ENCODE measurements at regions not wholly inside any gene's neighbourhood (a gene's known extent, or its start where the extent isn't known, plus 50 kb on each side); places are given as distances from the start of the nearest gene placed in this dataset.

DNA sequence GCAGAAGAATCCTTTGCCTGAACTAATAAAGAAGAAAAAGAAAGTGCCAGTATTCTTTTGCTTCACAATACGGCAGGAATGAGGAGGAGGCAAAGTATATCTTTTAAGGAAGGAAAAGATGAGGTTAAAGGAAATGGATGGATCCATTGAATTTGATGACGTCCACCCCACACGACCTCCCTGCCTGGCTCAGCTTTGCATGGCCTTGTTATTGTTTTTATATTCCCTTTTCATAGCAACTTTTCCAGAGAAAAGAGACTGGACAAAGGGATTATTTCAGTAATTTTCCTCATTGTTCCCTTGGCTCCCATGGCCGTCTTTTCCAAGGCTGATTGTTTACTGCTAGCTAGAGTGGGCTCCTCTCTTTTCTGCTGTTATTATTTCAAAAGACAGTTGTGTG lies 123.2 kb upstream of the SEL1L start (continued):
- TF ChIP-seq, protein P1, sequence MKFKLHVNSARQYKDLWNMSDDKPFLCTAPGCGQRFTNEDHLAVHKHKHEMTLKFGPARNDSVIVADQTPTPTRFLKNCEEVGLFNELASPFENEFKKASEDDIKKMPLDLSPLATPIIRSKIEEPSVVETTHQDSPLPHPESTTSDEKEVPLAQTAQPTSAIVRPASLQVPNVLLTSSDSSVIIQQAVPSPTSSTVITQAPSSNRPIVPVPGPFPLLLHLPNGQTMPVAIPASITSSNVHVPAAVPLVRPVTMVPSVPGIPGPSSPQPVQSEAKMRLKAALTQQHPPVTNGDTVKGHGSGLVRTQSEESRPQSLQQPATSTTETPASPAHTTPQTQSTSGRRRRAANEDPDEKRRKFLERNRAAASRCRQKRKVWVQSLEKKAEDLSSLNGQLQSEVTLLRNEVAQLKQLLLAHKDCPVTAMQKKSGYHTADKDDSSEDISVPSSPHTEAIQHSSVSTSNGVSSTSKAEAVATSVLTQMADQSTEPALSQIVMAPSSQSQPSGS (tag by site-specific recombination; IDR thresholded peaks at IDR 0.05; ENCODE audit: low read depth) = no peak
- TF ChIP-seq ZNF211 (tag by site-specific recombination; IDR thresholded peaks at IDR 0.05; ENCODE audit: low read depth) (no peak), ZBTB7A (tag by site-specific recombination; IDR thresholded peaks at IDR 0.05; ENCODE audit: low read depth) (no peak), ZNF600 (tag by site-specific recombination; IDR thresholded peaks at IDR 0.05) (no peak)

DNA sequence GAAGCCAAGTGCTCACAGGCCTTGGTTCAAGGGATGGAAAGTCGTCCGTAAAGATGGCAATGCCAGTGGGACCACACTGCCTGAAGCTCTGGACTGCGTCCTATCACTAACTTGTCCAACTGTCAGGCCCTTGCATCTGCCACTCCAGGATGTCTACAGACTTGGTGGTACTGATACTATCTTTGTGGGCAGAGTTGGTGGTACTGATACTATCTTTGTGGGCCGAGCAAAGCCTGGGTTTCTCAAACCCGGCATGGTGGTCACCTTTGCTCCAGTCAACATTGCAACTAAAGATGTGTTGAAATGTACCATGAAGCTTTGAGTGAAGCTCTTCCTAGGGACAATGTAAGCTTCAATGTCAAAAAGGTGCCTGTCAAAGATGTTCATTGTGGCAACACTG lies 128.4 kb upstream of the SEL1L start:
- POLR2A ChIA-PET = no interaction called here
- Histone ChIP-seq H3K36me3 (ENCODE audit: control insufficient read depth in 2 of 2, insufficient read depth in 1 of 2, low read length in 2 of 2) (no peaks in the 10 kb centered on the region), H3K4me3 (ENCODE audit: low read depth, low read length) (no peak overlapping the region), H3K9me3 (ENCODE audit: control insufficient read depth, insufficient read depth, low read depth, low read length) (no peaks in the 10 kb centered on the region), H3K27ac (ENCODE audit: extremely low read depth, low read depth, low read length) (no peak overlapping the region), H3K4me1 (ENCODE audit: control insufficient read depth, insufficient read depth, low read length) (no peaks in the 10 kb centered on the region)
- TF ChIP-seq, protein P2, sequence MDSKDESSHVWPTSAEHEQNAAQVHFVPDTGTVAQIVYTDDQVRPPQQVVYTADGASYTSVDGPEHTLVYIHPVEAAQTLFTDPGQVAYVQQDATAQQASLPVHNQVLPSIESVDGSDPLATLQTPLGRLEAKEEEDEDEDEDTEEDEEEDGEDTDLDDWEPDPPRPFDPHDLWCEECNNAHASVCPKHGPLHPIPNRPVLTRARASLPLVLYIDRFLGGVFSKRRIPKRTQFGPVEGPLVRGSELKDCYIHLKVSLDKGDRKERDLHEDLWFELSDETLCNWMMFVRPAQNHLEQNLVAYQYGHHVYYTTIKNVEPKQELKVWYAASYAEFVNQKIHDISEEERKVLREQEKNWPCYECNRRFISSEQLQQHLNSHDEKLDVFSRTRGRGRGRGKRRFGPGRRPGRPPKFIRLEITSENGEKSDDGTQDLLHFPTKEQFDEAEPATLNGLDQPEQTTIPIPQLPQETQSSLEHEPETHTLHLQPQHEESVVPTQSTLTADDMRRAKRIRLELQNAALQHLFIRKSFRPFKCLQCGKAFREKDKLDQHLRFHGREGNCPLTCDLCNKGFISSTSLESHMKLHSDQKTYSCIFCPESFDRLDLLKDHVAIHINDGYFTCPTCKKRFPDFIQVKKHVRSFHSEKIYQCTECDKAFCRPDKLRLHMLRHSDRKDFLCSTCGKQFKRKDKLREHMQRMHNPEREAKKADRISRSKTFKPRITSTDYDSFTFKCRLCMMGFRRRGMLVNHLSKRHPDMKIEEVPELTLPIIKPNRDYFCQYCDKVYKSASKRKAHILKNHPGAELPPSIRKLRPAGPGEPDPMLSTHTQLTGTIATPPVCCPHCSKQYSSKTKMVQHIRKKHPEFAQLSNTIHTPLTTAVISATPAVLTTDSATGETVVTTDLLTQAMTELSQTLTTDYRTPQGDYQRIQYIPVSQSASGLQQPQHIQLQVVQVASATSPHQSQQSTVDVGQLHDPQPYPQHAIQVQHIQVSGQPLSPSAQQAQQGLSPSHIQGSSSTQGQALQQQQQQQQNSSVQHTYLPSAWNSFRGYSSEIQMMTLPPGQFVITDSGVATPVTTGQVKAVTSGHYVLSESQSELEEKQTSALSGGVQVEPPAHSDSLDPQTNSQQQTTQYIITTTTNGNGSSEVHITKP (tag by site-specific recombination; IDR thresholded peaks at IDR 0.05) = no peak
- TF ChIP-seq OSR2 (tag by site-specific recombination; IDR thresholded peaks at IDR 0.05) (no peak), BCL11B (tag by site-specific recombination; IDR thresholded peaks at IDR 0.05; ENCODE audit: low read depth) (no peak), ZNF792 (tag by site-specific recombination; IDR thresholded peaks at IDR 0.05) (no peak), IKZF3 (tag by site-specific recombination; IDR thresholded peaks at IDR 0.05) (no peak), ZFP37 (tag by site-specific recombination; IDR thresholded peaks at IDR 0.05) (no peak), ZNF76 (tag by site-specific recombination; IDR thresholded peaks at IDR 0.05; ENCODE audit: borderline replicate concordance, low read depth) (no peak), MYNN (tag by site-specific recombination; IDR thresholded peaks at IDR 0.05; ENCODE audit: borderline replicate concordance) (no peak), WT1 (tag by site-specific recombination; IDR thresholded peaks at IDR 0.05) (no peak), ZNF521 (tag by site-specific recombination; IDR thresholded peaks at IDR 0.05) (no peak), ZNF785 (tag by site-specific recombination; IDR thresholded peaks at IDR 0.05) (no peak), ZNF530 (tag by site-specific recombination; IDR thresholded peaks at IDR 0.05; ENCODE audit: low read depth) (no peak), GLIS2 (tag by site-specific recombination; IDR thresholded peaks at IDR 0.05) (no peak), ZNF629 (tag by site-specific recombination; IDR thresholded peaks at IDR 0.05) (no peak)
- TF ChIP-seq, protein P3, sequence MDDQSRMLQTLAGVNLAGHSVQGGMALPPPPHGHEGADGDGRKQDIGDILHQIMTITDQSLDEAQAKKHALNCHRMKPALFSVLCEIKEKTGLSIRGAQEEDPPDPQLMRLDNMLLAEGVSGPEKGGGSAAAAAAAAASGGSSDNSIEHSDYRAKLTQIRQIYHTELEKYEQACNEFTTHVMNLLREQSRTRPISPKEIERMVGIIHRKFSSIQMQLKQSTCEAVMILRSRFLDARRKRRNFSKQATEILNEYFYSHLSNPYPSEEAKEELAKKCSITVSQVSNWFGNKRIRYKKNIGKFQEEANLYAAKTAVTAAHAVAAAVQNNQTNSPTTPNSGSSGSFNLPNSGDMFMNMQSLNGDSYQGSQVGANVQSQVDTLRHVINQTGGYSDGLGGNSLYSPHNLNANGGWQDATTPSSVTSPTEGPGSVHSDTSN (CRISPR knock-in tag; IDR thresholded peaks at IDR 0.05) = no peak
- TF ChIP-seq, protein P4, sequence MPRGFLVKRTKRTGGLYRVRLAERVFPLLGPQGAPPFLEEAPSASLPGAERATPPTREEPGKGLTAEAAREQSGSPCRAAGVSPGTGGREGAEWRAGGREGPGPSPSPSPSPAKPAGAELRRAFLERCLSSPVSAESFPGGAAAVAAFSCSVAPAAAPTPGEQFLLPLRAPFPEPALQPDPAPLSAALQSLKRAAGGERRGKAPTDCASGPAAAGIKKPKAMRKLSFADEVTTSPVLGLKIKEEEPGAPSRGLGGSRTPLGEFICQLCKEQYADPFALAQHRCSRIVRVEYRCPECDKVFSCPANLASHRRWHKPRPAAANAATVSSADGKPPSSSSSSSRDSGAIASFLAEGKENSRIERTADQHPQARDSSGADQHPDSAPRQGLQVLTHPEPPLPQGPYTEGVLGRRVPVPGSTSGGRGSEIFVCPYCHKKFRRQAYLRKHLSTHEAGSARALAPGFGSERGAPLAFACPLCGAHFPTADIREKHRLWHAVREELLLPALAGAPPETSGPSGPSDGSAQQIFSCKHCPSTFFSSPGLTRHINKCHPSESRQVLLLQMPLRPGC (tag by site-specific recombination; IDR thresholded peaks at IDR 0.05) = no peak
- CTCF ChIA-PET = no interaction called here
